ENCODE measurements at regions not wholly inside any gene's neighbourhood (a gene's known extent, or its start where the extent isn't known, plus 50 kb on each side); places are given as distances from the start of the nearest gene placed in this dataset.
"Not testable (repeated sequence)": the region's sequence is repeated elsewhere in the genome, so short reads cannot be mapped to it uniquely, and the experiment has no call there.

- no peak for DNase-seq (ENCODE audit: low read depth)
- H3K4me3 ChIP-seq (ENCODE audit: low read depth, low read length): no peak overlapping the region
- no peak for TF ChIP-seq CTCF (conservative IDR thresholded peaks at IDR 0.05; ENCODE audit: low read depth, low read length)
These were observed 317.9 kb upstream of the HTR1E start for GRCh38 chr6:86619428-86619827.

GRCh38 chr6:86615299-86615698 lies 322.0 kb upstream of the HTR1E start:
- DNase-seq (ENCODE audit: low read depth): no peak
- no peak for TF ChIP-seq CTCF (conservative IDR thresholded peaks at IDR 0.05; ENCODE audit: low read depth, low read length)
- no peak overlapping the region for H3K4me3 ChIP-seq (ENCODE audit: low read depth, low read length)

- no peak overlapping the region for H3K4me3 ChIP-seq (ENCODE audit: low read depth, low read length)
- DNase-seq (ENCODE audit: low read depth): no peak
- TF ChIP-seq CTCF (conservative IDR thresholded peaks at IDR 0.05; ENCODE audit: low read depth, low read length): no peak
These were observed 327.6 kb upstream of the HTR1E start for GRCh38 chr6:86609549-86610388.

- DNase-seq (ENCODE audit: low read depth); H3K4me3 ChIP-seq (ENCODE audit: low read depth, low read length): not testable (repeated sequence)
These were observed 334.0 kb upstream of the HTR1E start for GRCh38 chr6:86603364-86603763.

- not testable (repeated sequence) for DNase-seq (ENCODE audit: low read depth); H3K4me3 ChIP-seq (ENCODE audit: low read depth, low read length)
These were observed 335.2 kb upstream of the HTR1E start for GRCh38 chr6:86602093-86602492.

- DNase-seq (ENCODE audit: low read depth); H3K4me3 ChIP-seq (ENCODE audit: low read depth, low read length): not testable (repeated sequence)
These were observed 338.4 kb upstream of the HTR1E start for GRCh38 chr6:86598969-86599368.

GRCh38 chr6:86595641-86596040 lies 341.7 kb upstream of the HTR1E start:
- no peak overlapping the region for H3K4me3 ChIP-seq (ENCODE audit: low read depth, low read length)
- TF ChIP-seq CTCF (conservative IDR thresholded peaks at IDR 0.05; ENCODE audit: low read depth, low read length): no peak
- DNase-seq (ENCODE audit: low read depth): no peak

- H3K4me3 ChIP-seq (ENCODE audit: low read depth, low read length): no peak overlapping the region
- no peak for DNase-seq (ENCODE audit: low read depth)
- no peak for TF ChIP-seq CTCF (conservative IDR thresholded peaks at IDR 0.05; ENCODE audit: low read depth, low read length)
These were observed 351.1 kb upstream of the HTR1E start for GRCh38 chr6:86586195-86586594.

Measured in choroid plexus epithelial cell (primary cell).